ENCODE measurements at regions not wholly inside any gene's neighbourhood (a gene's known extent, or its start where the extent isn't known, plus 50 kb on each side); places are given as distances from the start of the nearest gene placed in this dataset.

GRCh38 chr3:178010306-178010705 is 525.9 kb upstream of the KCNMB2 start:
- no peak for TF ChIP-seq CTCF (IDR thresholded peaks at IDR 0.05; ENCODE audit: unreplicated experiment)
- ChIA-PET CTCF (no interaction called here), POLR2A (no interaction called here)
- Mint-ChIP-seq H3K9me3 (ENCODE audit: unreplicated experiment) (no peaks in the 10 kb centered on the region), H3K4me3 (ENCODE audit: unreplicated experiment) (no peak overlapping the region), H3K4me1 (ENCODE audit: insufficient read depth, unreplicated experiment) (no peaks in the 10 kb centered on the region), H3K27me3 (ENCODE audit: insufficient read depth, unreplicated experiment) (no peaks in the 10 kb centered on the region), H3K27ac (ENCODE audit: low read depth, unreplicated experiment) (no peak overlapping the region), H3K36me3 (ENCODE audit: insufficient read depth, unreplicated experiment) (no peaks in the 10 kb centered on the region)
- no peak for DNase-seq (ENCODE audit: unreplicated experiment)
- BruUV-seq (replicated peaks), result no TSS peak
- intact Hi-C loops (cut with micrococcal nuclease), result no loop called here

GRCh38 chr3:178019645-178020044 is 516.6 kb upstream of the KCNMB2 start:
- Mint-ChIP-seq H3K27me3 (ENCODE audit: insufficient read depth, unreplicated experiment) (no peaks in the 10 kb centered on the region), H3K36me3 (ENCODE audit: insufficient read depth, unreplicated experiment) (no peaks in the 10 kb centered on the region), H3K27ac (ENCODE audit: low read depth, unreplicated experiment) (no peak overlapping the region), H3K4me1 (ENCODE audit: insufficient read depth, unreplicated experiment) (no peaks in the 10 kb centered on the region), H3K4me3 (ENCODE audit: unreplicated experiment) (no peak overlapping the region), H3K9me3 (ENCODE audit: unreplicated experiment) (no peaks in the 10 kb centered on the region)
- no peak for TF ChIP-seq CTCF (IDR thresholded peaks at IDR 0.05; ENCODE audit: unreplicated experiment)
- DNase-seq (ENCODE audit: unreplicated experiment), result no peak
- ChIA-PET CTCF (interaction anchor here (0.5 kb wide), 1 partner anchor 637 kb away, joined by 3 read pairs; no protein-coding TSS in a partner anchor), POLR2A (interaction anchor here (0.7 kb wide), 1 partner anchor 18 kb away, joined by 3 read pairs; no protein-coding TSS in a partner anchor)
- BruUV-seq (replicated peaks), result no TSS peak
- intact Hi-C loops (cut with micrococcal nuclease), result no loop called here

GRCh38 chr3:178022599-178022998 is 513.6 kb upstream of the KCNMB2 start:
- Mint-ChIP-seq H3K36me3 (ENCODE audit: insufficient read depth, unreplicated experiment) (no peaks in the 10 kb centered on the region), H3K27me3 (ENCODE audit: insufficient read depth, unreplicated experiment) (no peaks in the 10 kb centered on the region), H3K4me3 (ENCODE audit: unreplicated experiment) (no peak overlapping the region), H3K27ac (ENCODE audit: low read depth, unreplicated experiment) (no peak overlapping the region), H3K9me3 (ENCODE audit: unreplicated experiment) (no peaks in the 10 kb centered on the region), H3K4me1 (ENCODE audit: insufficient read depth, unreplicated experiment) (no peaks in the 10 kb centered on the region)
- intact Hi-C loops (cut with micrococcal nuclease), result no loop called here
- no peak for TF ChIP-seq CTCF (IDR thresholded peaks at IDR 0.05; ENCODE audit: unreplicated experiment)
- CTCF ChIA-PET, result no interaction called here
- DNase-seq (ENCODE audit: unreplicated experiment), result peak; percentile 3
- POLR2A ChIA-PET, result no interaction called here
- no TSS peak for BruUV-seq (replicated peaks)

GRCh38 chr3:178028933-178029332 is 507.3 kb upstream of the KCNMB2 start:
- CTCF ChIA-PET, result interaction anchor here (1.0 kb wide), 1 partner anchor 357 kb away, joined by 4 read pairs; no protein-coding TSS in a partner anchor
- POLR2A ChIA-PET, result no interaction called here
- H3K4me1 Mint-ChIP-seq (ENCODE audit: insufficient read depth, unreplicated experiment), result no peaks in the 10 kb centered on the region
- no peaks in the 10 kb centered on the region for H3K36me3 Mint-ChIP-seq (ENCODE audit: insufficient read depth, unreplicated experiment)
- H3K4me3 Mint-ChIP-seq (ENCODE audit: unreplicated experiment), result no peak overlapping the region
- H3K27me3 Mint-ChIP-seq (ENCODE audit: insufficient read depth, unreplicated experiment), result no peaks in the 10 kb centered on the region
- no peaks in the 10 kb centered on the region for H3K9me3 Mint-ChIP-seq (ENCODE audit: unreplicated experiment)
- intact Hi-C loops (cut with micrococcal nuclease), result no loop called here
- DNase-seq (ENCODE audit: unreplicated experiment), result no peak
- no TSS peak for BruUV-seq (replicated peaks)
- no peak for TF ChIP-seq CTCF (IDR thresholded peaks at IDR 0.05; ENCODE audit: unreplicated experiment)
- H3K27ac Mint-ChIP-seq (ENCODE audit: low read depth, unreplicated experiment), result no peak overlapping the region
